ENCODE measurements at regions not wholly inside any gene's neighbourhood (a gene's known extent, or its start where the extent isn't known, plus 50 kb on each side); places are given as distances from the start of the nearest gene placed in this dataset.

DNA sequence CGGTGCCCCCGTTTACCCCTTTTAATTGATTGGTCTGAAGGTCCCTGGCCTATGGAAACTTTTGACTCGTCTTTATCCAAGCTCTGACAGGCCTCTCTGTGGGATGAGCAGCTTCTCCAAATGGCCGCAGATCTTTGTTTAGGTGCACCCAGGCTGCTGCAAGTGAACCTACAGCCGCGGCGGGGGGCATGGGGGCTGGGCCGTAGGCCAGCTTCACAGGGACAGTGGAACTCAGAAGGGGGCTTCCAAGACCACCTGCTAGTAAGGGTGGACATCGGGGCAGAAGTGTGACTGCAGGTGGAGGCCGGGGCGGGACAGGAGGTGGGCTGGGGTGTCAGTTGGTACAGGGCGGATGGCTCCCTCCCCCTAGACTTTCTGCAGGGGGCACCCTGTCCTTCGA lies 257.5 kb downstream of the SIPA1L2 start:
- H2AK5ac ChIP-seq (ENCODE audit: low read depth, low read length): no peak overlapping the region
- peaks cover 0 to 1% (median 0%) of the 10 kb centered on the region in 4 experiments; a peak in 2 of 7 replicates for H3K27me3 ChIP-seq (replicated peaks in 1 of 4; ENCODE audit: control insufficient read depth in 3 of 4, extremely low read depth in 1 of 4, insufficient read depth in 3 of 4, low read length in 3 of 4)
- FAIRE-seq (no peak), DNase-seq (ENCODE audit: low read depth in 1 of 2, low spot score in 2 of 2) (no peak)
- no peaks in the 10 kb centered on the region for H3K79me1 ChIP-seq (ENCODE audit: low read depth, low read length)
- H3K4me1 ChIP-seq (replicated peaks in 1 of 4; ENCODE audit: control insufficient read depth in 3 of 4, insufficient read depth in 4 of 4, low read length in 3 of 4): peaks cover 0 to 2% (median under 1%) of the 10 kb centered on the region in 4 experiments; a peak in 4 of 7 replicates
- H4K5ac ChIP-seq (ENCODE audit: insufficient read length, low read depth, low read length): no peak overlapping the region
- no peak overlapping the region for H2BK120ac ChIP-seq (replicated peaks; ENCODE audit: low read depth, low read length)
- no peak overlapping the region for H2AFZ ChIP-seq (ENCODE audit: low read length)
- no peak overlapping the region for H2BK12ac ChIP-seq (ENCODE audit: low read depth, low read length)
- H3K18ac ChIP-seq (ENCODE audit: extremely low read depth, low read length): no peak overlapping the region
- H3K27ac ChIP-seq (ENCODE audit: low read depth, low read length): no peak overlapping the region
- H3K4ac ChIP-seq (replicated peaks; ENCODE audit: insufficient read length, low read depth, low read length): no peak overlapping the region
- POLR2A ChIA-PET (ENCODE audit: partially characterized antibody): no interaction called here
- H4K8ac ChIP-seq (ENCODE audit: extremely low read depth, insufficient read depth, low read length): no peak overlapping the region
- no peak overlapping the region for H2BK5ac ChIP-seq (ENCODE audit: low read depth, low read length)
- H3K9me3 ChIP-seq (ENCODE audit: insufficient read depth in 2 of 2, low read depth in 1 of 2, low read length in 1 of 2): no peaks in the 10 kb centered on the region
- CTCF ChIA-PET (ENCODE audit: partially characterized antibody): interaction anchor here (0.8 to 1.0 kb wide), 3 partner anchors 10 to 230 kb away, joined by 3 to 4 read pairs (median 3); no protein-coding TSS in a partner anchor
- 95% methylated on average over 12 of the region's 13 CpGs; no CpG with 5 or more reads in 1 of the 2 experiments for WGBS, 2 experiments (ENCODE audit: extremely low coverage in 1 of 2, insufficient coverage in 1 of 2, insufficient read length in 1 of 2, insufficient replicate concordance in 2 of 2, low coverage in 1 of 2, low lambda C conversion rate in 2 of 2, missing lambda C conversion rate in 1 of 2)
- no peak overlapping the region for H3K9ac ChIP-seq (replicated peaks in 1 of 4; ENCODE audit: extremely low read depth in 1 of 4, low read depth in 3 of 4, low read length in 3 of 4)
- no peak overlapping the region for H3K4me3 ChIP-seq (ENCODE audit: extremely low read depth in 1 of 4, insufficient read depth in 2 of 4, low read depth in 3 of 4, low read length in 4 of 4)
- H3K56ac ChIP-seq (replicated peaks; ENCODE audit: insufficient read length, low read depth, low read length): no peak overlapping the region
- H3K4me2 ChIP-seq (ENCODE audit: insufficient read depth in 1 of 2, low read depth in 2 of 2, low read length in 2 of 2): no peak overlapping the region
- H3K14ac ChIP-seq (ENCODE audit: insufficient read length): no peak overlapping the region
- no peak overlapping the region for H2BK20ac ChIP-seq (ENCODE audit: low read length)
- H4K91ac ChIP-seq (replicated peaks; ENCODE audit: insufficient read length, low read length): no peak overlapping the region
- H3K23me2 ChIP-seq (ENCODE audit: low read depth, low read length): no peaks in the 10 kb centered on the region
- H3K79me2 ChIP-seq (ENCODE audit: control insufficient read depth in 1 of 2, insufficient read depth in 2 of 2, low read length in 2 of 2): no peaks in the 10 kb centered on the region
- H4K20me1 ChIP-seq (replicated peaks in 1 of 2; ENCODE audit: control insufficient read depth in 1 of 2, insufficient read depth in 2 of 2, low read length in 2 of 2): no peaks in the 10 kb centered on the region
- TF ChIP-seq HDAC6 (IDR thresholded peaks at IDR 0.05; ENCODE audit: low read depth, low read length): no peak
- no peak for TF ChIP-seq POLR2A (IDR thresholded peaks at IDR 0.05; ENCODE audit: control extremely low read depth in 1 of 2, low read depth in 2 of 2, low read length in 2 of 2)
- TF ChIP-seq RAD21 (IDR thresholded peaks at IDR 0.05 in 1 of 2, conservative IDR thresholded peaks at IDR 0.05 in 1 of 2; ENCODE audit: low read depth in 2 of 2, low read length in 2 of 2): no peak
- no peak for TF ChIP-seq EP300 (IDR thresholded peaks at IDR 0.05; ENCODE audit: borderline replicate concordance in 1 of 2, low read depth in 2 of 2, low read length in 2 of 2)
- TF ChIP-seq PHF8 (conservative IDR thresholded peaks at IDR 0.05; ENCODE audit: low read depth, low read length): no peak
- TF ChIP-seq JUN (IDR thresholded peaks at IDR 0.05; ENCODE audit: low read depth, low read length): no peak
- TF ChIP-seq EZH2 (IDR thresholded peaks at IDR 0.05; ENCODE audit: low read depth, low read length, severe bottlenecking): no peak
- TF ChIP-seq, protein P1, sequence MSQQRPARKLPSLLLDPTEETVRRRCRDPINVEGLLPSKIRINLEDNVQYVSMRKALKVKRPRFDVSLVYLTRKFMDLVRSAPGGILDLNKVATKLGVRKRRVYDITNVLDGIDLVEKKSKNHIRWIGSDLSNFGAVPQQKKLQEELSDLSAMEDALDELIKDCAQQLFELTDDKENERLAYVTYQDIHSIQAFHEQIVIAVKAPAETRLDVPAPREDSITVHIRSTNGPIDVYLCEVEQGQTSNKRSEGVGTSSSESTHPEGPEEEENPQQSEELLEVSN (IDR thresholded peaks at IDR 0.05): no peak
- no peak for TF ChIP-seq YY1 (IDR thresholded peaks at IDR 0.05; ENCODE audit: low read depth, low read length)
- TF ChIP-seq GTF2F1 (IDR thresholded peaks at IDR 0.05; ENCODE audit: borderline replicate concordance, low read depth, low read length): no peak
- no peak for TF ChIP-seq CHD2 (IDR thresholded peaks at IDR 0.05; ENCODE audit: low read length)
- TF ChIP-seq CBX8 (IDR thresholded peaks at IDR 0.05; ENCODE audit: borderline replicate concordance, low read depth, low read length): no peak
- no peak for TF ChIP-seq TBP (IDR thresholded peaks at IDR 0.05; ENCODE audit: low read depth, low read length)
- no peak for TF ChIP-seq RFX5 (IDR thresholded peaks at IDR 0.05; ENCODE audit: borderline replicate concordance, low read depth, low read length)
- H2BK15ac ChIP-seq (ENCODE audit: low read length): no peak overlapping the region
- H3K36me3 ChIP-seq (ENCODE audit: control insufficient read depth in 2 of 4, insufficient read depth in 4 of 4, low read length in 3 of 4): no peaks in the 10 kb centered on the region
- H3K23ac ChIP-seq (ENCODE audit: insufficient read length): no peak overlapping the region

All from H1 (cell line).